HepG2 (cell line): ENCODE measurements at regions not wholly inside any gene's neighbourhood (a gene's known extent, or its start where the extent isn't known, plus 50 kb on each side); places are given as distances from the start of the nearest gene placed in this dataset.

Experiments
- ZBTB38 ChIP-seq: sonication (generic); formaldehyde crosslinking; IDR thresholded peaks from 2 replicates; pipeline ENCODE4 v1.5.1; 2020; ENCODE audit warnings: mild to moderate bottlenecking, missing genetic modification reagents
- ZNF724P ChIP-seq: sonication (generic); formaldehyde crosslinking; IDR thresholded peaks from 2 replicates; pipeline ENCODE4 v1.8.0; 2022; ENCODE audit warnings: missing genetic modification reagents, borderline replicate concordance
- ZZZ3 ChIP-seq: sonication (generic); formaldehyde crosslinking; IDR thresholded peaks from 2 replicates; pipeline ENCODE4 v1.4.0; 2020; ENCODE audit warnings: missing genetic modification reagents, mild to moderate bottlenecking, borderline replicate concordance
- TF ChIP-seq, protein P1 (sequence below): sonication (generic); formaldehyde crosslinking; IDR thresholded peaks from 2 replicates; pipeline ENCODE4 v1.5.1; 2020; ENCODE audit warnings: mild to moderate bottlenecking, missing genetic modification reagents, borderline replicate concordance
- TF ChIP-seq, protein P2 (sequence below): IDR thresholded peaks from 2 replicates; pipeline ENCODE4 v1.4.0; 2020; ENCODE audit warnings: mild to moderate bottlenecking, missing genetic modification reagents

- TF ChIP-seq, protein P1, sequence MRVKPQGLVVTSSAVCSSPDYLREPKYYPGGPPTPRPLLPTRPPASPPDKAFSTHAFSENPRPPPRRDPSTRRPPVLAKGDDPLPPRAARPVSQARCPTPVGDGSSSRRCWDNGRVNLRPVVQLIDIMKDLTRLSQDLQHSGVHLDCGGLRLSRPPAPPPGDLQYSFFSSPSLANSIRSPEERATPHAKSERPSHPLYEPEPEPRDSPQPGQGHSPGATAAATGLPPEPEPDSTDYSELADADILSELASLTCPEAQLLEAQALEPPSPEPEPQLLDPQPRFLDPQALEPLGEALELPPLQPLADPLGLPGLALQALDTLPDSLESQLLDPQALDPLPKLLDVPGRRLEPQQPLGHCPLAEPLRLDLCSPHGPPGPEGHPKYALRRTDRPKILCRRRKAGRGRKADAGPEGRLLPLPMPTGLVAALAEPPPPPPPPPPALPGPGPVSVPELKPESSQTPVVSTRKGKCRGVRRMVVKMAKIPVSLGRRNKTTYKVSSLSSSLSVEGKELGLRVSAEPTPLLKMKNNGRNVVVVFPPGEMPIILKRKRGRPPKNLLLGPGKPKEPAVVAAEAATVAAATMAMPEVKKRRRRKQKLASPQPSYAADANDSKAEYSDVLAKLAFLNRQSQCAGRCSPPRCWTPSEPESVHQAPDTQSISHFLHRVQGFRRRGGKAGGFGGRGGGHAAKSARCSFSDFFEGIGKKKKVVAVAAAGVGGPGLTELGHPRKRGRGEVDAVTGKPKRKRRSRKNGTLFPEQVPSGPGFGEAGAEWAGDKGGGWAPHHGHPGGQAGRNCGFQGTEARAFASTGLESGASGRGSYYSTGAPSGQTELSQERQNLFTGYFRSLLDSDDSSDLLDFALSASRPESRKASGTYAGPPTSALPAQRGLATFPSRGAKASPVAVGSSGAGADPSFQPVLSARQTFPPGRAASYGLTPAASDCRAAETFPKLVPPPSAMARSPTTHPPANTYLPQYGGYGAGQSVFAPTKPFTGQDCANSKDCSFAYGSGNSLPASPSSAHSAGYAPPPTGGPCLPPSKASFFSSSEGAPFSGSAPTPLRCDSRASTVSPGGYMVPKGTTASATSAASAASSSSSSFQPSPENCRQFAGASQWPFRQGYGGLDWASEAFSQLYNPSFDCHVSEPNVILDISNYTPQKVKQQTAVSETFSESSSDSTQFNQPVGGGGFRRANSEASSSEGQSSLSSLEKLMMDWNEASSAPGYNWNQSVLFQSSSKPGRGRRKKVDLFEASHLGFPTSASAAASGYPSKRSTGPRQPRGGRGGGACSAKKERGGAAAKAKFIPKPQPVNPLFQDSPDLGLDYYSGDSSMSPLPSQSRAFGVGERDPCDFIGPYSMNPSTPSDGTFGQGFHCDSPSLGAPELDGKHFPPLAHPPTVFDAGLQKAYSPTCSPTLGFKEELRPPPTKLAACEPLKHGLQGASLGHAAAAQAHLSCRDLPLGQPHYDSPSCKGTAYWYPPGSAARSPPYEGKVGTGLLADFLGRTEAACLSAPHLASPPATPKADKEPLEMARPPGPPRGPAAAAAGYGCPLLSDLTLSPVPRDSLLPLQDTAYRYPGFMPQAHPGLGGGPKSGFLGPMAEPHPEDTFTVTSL (CRISPR knock-in tag) = no peak
- TF ChIP-seq, protein P2, sequence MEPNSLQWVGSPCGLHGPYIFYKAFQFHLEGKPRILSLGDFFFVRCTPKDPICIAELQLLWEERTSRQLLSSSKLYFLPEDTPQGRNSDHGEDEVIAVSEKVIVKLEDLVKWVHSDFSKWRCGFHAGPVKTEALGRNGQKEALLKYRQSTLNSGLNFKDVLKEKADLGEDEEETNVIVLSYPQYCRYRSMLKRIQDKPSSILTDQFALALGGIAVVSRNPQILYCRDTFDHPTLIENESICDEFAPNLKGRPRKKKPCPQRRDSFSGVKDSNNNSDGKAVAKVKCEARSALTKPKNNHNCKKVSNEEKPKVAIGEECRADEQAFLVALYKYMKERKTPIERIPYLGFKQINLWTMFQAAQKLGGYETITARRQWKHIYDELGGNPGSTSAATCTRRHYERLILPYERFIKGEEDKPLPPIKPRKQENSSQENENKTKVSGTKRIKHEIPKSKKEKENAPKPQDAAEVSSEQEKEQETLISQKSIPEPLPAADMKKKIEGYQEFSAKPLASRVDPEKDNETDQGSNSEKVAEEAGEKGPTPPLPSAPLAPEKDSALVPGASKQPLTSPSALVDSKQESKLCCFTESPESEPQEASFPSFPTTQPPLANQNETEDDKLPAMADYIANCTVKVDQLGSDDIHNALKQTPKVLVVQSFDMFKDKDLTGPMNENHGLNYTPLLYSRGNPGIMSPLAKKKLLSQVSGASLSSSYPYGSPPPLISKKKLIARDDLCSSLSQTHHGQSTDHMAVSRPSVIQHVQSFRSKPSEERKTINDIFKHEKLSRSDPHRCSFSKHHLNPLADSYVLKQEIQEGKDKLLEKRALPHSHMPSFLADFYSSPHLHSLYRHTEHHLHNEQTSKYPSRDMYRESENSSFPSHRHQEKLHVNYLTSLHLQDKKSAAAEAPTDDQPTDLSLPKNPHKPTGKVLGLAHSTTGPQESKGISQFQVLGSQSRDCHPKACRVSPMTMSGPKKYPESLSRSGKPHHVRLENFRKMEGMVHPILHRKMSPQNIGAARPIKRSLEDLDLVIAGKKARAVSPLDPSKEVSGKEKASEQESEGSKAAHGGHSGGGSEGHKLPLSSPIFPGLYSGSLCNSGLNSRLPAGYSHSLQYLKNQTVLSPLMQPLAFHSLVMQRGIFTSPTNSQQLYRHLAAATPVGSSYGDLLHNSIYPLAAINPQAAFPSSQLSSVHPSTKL = no peak
- TF ChIP-seq ZNF724P = no peak
- no peak for TF ChIP-seq ZBTB38 (CRISPR knock-in tag)
- TF ChIP-seq ZZZ3 (CRISPR knock-in tag) = no peak
Observed at GRCh38 chr7:82624965-82625364, 181.4 kb upstream of the CACNA2D1 start (continued).
